Epithelial cell of proximal tubule (primary cell): ENCODE measurements at regions not wholly inside any gene's neighbourhood (a gene's known extent, or its start where the extent isn't known, plus 50 kb on each side); places are given as distances from the start of the nearest gene placed in this dataset.
"Not testable (repeated sequence)": the region's sequence is repeated elsewhere in the genome, so short reads cannot be mapped to it uniquely, and the experiment has no call there.

Experiments
- DNase-seq: peaks from one replicate; pipeline ENCODE4 v3.0.0-alpha.2; 2011; ENCODE audit warnings: low read depth
- H3K4me3 ChIP-seq: 2 replicates; pipeline ENCODE4 v1.5.1; 2011; ENCODE audit warnings: low read depth, mild to moderate bottlenecking, low read length
- TF ChIP-seq, protein P1 (sequence below): conservative IDR thresholded peaks from 2 replicates; pipeline ENCODE4 v1.5.1; 2012; ENCODE audit warnings: low read depth, mild to moderate bottlenecking, low read length

- TF ChIP-seq, protein P1, sequence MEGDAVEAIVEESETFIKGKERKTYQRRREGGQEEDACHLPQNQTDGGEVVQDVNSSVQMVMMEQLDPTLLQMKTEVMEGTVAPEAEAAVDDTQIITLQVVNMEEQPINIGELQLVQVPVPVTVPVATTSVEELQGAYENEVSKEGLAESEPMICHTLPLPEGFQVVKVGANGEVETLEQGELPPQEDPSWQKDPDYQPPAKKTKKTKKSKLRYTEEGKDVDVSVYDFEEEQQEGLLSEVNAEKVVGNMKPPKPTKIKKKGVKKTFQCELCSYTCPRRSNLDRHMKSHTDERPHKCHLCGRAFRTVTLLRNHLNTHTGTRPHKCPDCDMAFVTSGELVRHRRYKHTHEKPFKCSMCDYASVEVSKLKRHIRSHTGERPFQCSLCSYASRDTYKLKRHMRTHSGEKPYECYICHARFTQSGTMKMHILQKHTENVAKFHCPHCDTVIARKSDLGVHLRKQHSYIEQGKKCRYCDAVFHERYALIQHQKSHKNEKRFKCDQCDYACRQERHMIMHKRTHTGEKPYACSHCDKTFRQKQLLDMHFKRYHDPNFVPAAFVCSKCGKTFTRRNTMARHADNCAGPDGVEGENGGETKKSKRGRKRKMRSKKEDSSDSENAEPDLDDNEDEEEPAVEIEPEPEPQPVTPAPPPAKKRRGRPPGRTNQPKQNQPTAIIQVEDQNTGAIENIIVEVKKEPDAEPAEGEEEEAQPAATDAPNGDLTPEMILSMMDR: no peak
- DNase-seq: no peak
- H3K4me3 ChIP-seq: no peak overlapping the region
Measured at GRCh38 chr13:53285896-53286430, 257.4 kb downstream of the OLFM4 start.

GRCh38 chr13:53298396-53298795 is 269.8 kb downstream of the OLFM4 start:
- TF ChIP-seq, protein P1: no peak
- no peak for DNase-seq

DNA sequence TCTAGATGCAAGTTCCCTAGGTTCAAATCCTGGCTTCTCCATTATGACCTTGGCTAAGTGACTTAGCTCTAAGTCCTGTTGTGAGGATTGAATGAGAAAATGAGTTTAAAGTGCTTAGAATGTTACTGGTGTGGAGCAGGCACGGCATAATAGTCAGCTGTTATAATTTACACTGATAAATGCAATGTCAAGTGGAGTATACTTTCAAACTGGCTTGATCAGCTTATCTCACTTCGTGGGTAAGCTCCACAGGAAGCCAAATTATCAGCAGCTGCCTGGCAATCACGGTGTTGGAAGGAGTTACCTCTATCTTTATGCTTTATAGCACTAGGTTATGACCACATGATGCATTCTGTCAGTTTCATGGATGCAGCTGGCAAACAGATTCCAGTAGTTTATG is 272.8 kb downstream of the OLFM4 start:
- TF ChIP-seq, protein P1: no peak

More at GRCh38 chr13:53298396-53298795, 269.8 kb downstream of the OLFM4 start:
- H3K4me3 ChIP-seq: no peak overlapping the region

GRCh38 chr13:53305419-53305818 is 276.8 kb downstream of the OLFM4 start:
- not testable (repeated sequence) for DNase-seq, H3K4me3 ChIP-seq

More for the DNA sequence above, 272.8 kb downstream of the OLFM4 start:
- H3K4me3 ChIP-seq: no peak overlapping the region
- DNase-seq: no peak

- H3K4me3 ChIP-seq: no peak overlapping the region
- no peak for DNase-seq
- TF ChIP-seq, protein P1: no peak
Measured at GRCh38 chr13:53310786-53311185, 282.2 kb downstream of the OLFM4 start.

DNA sequence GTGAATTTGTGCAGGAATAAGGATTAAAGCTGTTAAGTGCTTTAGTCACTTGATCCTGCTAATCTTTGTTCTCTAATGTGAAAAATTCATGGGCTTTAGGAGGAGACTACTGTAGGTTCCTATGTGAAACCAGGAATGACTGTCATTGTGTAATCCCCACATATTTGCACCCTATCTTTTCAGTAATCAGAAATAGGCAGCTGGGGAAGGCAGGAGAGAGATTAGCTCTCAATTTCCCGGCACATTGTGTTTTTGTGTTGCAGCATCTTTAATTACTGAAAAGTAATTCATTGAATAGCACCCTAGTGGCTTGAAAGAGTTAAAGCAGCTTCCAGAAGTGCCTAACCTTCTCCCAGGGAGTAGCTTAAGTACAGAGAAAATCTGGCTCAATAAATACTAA is 282.9 kb downstream of the OLFM4 start:
- TF ChIP-seq, protein P1: no peak
- H3K4me3 ChIP-seq: no peak overlapping the region

GRCh38 chr13:53321296-53321801 is 292.7 kb downstream of the OLFM4 start:
- no peak for DNase-seq
- H3K4me3 ChIP-seq: no peak overlapping the region
- TF ChIP-seq, protein P1: no peak

More for the DNA sequence above, 282.9 kb downstream of the OLFM4 start:
- DNase-seq: no peak
